Amniotic epithelial cell (primary cell): ENCODE measurements at regions not wholly inside any gene's neighbourhood (a gene's known extent, or its start where the extent isn't known, plus 50 kb on each side); places are given as distances from the start of the nearest gene placed in this dataset.
A peak's percentile ranks its signal among the peaks of the same experiment; 100 is the strongest.
"Not testable (repeated sequence)": the region's sequence is repeated elsewhere in the genome, so short reads cannot be mapped to it uniquely, and the experiment has no call there.

Experiments
- DNase-seq: peaks from one replicate; pipeline ENCODE4 v3.0.0-alpha.2; 2010; ENCODE audit warnings: low read depth

DNA sequence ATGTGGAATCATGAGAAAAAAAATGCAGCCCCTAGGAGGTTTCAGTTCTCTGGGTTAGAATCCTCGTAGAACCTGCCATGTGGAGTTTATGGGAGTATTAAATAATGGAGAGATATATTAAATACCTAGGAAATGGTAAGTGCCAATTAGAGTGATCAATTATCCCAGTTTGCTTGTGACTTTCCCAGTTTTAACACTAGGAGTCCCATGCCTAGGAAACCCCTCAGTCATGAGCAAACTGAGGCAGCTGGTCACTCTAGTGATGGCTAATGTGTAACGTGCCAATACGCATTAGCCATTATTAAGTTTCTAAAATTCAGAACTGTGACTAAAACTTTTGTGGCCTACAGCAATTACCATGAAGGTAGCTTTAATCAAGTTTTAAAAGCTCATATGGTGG, 720.6 kb downstream of the TAF11L14 start:
- DNase-seq = no peak

DNA sequence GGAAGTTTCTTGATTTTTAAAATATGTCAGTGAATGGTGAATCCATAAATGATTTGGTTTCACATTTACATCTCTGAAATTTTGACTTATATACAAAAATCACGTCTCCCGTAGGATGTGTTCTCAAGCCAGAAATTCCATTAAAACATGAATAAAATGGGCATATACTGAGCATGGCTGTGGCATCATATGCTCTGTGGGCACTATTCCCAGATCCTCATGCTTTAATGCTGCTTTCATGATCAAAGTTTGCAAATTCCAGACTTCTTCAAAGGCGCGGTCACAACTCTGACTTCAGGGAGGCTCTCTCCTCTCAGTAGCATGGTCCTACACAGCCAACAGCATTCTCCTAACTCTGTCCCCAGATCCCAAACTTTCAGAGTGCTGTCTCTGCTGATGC, 723.2 kb downstream of the TAF11L14 start:
- no peak for DNase-seq

DNA sequence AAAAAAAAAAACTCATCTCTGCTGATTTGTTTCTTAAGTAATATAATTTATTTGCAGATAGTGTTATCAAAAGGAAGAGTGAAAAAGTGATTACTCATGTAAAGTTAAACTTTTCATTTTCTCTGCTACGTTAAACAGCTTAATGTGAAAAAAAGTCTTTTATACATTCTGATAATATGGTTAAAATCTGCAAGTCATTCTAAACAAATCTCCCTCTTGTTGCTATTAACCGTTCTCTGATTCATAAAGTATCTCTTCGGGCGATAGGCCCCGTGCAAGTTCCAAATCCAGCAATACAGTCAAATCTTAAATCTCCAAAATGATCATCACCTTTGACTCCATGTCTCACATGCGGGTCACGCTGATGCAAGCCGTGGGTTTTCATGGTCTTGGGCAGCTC, 732.0 kb downstream of the TAF11L14 start:
- no peak for DNase-seq

DNA sequence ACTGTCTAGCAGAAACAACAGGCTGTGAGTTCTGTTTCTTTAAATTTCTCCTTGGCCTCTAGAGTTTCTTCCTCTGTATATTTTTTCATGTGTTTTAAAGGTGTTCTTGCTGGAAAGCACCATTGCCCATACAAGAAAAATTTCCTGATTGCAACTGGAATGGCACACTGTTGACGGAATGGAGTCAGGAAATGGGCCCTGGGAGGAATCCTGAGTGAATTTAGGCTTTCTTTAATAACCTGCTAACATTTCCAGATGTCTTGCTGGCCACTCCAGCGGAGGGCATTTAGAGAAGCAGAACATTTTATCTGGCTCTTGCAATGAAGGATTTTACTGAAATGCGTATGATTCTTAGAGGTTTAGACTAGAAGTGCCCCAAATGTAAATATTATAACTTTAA, 736.3 kb downstream of the TAF11L14 start:
- no peak for DNase-seq

- DNase-seq = no peak
Measured at GRCh38 chr5:18375641-18376040, 741.4 kb downstream of the TAF11L14 start.

DNA sequence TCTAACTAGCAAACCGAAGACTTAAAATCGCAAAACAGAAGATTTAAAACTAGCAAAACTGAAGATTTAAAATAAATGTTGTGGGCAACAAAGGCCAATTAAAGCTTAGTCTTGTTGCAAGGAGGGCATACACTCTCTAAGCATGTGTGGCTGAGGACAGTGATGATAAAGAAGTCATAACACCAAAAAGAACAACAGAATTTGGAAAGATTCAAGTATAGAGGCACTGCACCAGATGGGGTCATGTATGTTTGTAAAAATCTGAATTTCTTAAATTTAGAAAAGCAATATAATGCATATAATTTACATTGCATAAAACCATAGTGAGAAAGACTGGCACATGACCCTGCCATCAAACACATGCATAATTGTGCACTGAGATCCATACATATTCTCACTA, 743.8 kb downstream of the TAF11L14 start:
- DNase-seq = no peak

GRCh38 chr5:18379189-18379588, 744.9 kb downstream of the TAF11L14 start:
- DNase-seq = no peak

GRCh38 chr5:18380729-18381362, 746.6 kb downstream of the TAF11L14 start:
- no peak for DNase-seq

GRCh38 chr5:18393565-18394442, 759.5 kb downstream of the TAF11L14 start:
- DNase-seq = peak; percentile 57

DNA sequence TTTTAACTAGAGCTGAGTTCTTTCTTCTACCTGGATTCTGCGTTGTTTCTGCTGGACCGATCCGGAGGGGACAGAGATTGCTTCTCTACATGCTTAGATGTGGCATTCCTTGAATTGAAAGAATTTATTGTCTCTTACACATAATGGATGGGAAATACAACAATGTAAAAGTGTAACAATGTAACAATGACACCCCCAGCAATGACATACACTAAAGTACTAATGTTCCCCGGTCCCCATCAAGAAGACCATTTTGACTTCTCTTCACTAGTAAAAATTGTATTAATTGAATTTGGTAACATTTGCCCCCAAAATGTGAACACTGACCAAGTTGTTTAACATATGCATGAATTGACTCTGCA, 760.2 kb downstream of the TAF11L14 start:
- no peak for DNase-seq

DNA sequence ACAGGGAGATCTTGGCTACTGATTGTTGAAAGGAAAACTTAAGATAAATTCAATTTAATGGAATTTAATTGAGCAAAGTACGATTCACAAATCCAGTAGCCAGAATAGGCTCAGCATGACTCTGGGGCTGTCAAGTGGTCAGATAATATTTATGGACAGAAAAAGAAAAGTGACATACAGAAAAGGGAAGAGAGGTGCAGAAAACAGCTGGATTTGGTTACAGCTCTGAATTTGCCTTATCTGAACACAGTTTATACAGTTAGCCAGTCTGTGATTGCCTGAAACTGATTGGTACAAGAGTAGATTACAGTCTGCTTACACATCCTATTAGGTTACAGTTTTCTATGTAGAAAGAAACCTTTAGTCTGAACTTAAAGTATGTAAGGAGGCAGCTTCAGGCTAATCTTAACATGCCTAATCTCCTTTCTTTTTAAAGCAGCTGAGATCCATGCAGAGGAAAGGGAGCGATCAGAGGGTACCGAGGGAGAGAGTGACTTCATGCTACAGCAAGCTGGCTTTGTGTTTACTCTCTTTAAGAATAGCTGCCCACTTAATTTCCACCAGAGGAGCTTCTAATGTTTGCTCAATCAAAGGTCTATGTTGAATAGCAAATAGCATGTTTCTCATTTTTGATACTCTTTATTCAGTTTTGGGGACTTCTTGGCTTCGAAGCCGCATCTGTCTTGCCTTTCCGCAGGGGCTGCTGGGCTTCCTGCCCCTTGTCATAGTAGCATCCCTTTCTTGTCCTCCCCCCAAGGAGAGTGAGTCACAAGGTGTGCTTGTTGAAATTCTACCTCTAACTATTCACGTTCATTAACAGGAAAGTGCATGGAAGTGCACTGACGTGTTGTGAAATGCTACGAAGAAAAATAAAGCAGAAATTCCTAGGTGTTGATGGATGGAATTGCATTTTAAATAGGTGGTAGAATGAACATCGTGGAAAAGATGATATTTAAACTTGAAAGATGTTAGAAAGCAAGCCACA, 761.2 kb downstream of the TAF11L14 start:
- no peak for DNase-seq

DNA sequence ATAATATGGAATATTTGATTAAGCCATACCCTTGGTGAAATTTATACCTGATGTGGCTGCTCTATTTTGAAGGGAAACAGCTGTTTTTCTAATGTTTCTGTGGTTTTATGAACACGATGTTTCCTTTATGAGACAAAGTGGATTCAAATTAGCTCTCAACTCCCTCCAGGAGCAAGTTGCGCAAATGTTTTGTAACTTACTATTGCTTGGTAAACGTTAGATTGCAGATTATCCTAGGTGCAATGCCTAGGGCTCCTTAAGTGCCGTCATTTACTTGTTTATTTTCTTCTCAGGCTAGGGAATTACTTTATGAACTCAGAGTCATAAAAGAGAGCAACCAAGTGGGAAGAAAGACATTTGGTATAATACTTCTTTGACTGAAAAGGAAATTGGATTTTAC, 763.1 kb downstream of the TAF11L14 start:
- DNase-seq = no peak

GRCh38 chr5:18397891-18398290, 763.6 kb downstream of the TAF11L14 start:
- DNase-seq = no peak

DNA sequence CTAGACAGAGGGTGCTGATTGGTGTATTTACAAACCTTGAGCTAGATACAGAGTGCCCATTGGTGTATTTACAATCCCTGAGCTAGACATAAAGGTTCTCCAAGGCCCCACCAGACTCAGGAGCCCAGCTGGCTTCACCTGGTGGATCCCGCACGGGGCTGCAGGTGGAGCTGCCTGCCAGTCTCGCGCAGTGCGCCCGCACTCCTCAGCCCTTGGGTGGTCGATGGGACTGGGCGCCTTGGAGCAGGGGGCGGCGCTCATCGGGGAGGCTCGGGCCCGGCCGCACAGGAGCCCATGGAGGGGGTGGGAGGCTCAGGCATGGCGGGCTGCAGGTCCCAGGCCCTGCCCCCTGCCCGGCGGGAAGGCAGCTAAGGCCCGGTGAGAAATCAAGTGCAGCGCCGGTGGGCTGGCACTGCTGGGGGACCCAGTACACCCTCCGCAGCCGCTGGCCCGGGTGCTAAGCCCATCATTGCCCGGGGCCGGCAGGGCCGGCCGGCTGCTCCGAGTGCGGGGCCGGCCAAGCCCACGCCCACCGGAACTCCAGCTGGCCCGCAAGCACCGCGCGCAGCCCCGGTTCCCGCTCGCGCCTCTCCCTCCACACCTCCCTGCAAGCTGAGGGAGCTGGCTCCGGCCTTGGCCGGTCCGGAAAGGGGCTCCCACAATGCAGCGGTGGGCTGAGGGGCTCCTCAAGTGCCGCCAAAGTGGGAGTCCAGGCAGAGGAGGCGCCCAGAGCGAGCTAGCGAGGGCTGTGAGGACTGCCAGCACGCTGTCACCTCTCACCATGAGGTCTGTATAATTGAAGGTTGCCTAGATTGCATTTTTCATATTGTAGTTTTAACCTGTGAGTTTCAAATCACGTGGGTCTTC, 765.4 kb downstream of the TAF11L14 start:
- DNase-seq = not testable (repeated sequence)

DNA sequence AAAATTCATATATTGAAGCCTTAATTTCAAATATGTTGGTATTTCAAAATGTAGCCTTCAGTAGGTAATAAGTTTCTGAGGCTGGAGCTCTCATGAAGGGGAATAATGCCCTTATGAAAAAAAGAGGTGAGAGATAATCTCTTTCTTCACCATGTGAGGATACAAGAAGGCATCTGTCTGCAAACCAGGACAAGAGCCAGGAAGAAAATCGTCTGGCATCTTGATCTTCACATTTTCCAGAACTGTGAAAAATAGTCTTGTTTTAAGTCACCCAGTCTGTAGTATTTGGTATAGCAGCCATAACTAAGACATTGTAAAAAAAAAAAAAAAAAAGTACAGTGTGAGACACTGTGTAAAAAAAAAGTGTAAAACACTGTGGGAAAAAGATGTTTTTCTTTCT, 768.9 kb downstream of the TAF11L14 start:
- DNase-seq = no peak

GRCh38 chr5:18403941-18404438, 769.7 kb downstream of the TAF11L14 start:
- DNase-seq = no peak

- no peak for DNase-seq
Measured at GRCh38 chr5:18420711-18421110, 786.5 kb downstream of the TAF11L14 start.

GRCh38 chr5:18433336-18433735, 799.1 kb downstream of the TAF11L14 start:
- no peak for DNase-seq

- DNase-seq = no peak
Measured at GRCh38 chr5:18438126-18438525, 803.9 kb downstream of the TAF11L14 start.

DNA sequence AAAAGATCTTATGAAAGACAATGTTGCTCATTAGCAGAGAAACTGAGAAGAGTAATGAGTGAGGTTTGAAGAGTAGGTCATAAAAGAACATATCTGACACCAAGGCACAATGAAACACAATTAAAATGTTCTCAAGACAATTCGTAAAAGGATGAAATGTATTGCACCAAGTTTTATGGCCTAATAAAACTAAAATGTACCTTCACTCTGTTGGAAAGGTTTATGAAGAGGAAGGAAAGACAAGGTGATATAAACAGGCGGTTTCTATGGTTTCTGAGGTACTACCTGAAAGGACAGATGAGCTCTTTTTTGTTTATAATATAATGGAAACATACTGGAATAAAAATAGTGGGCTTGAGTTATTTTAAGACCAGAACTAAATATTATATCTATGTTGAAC, 821.3 kb downstream of the TAF11L14 start:
- no peak for DNase-seq

DNA sequence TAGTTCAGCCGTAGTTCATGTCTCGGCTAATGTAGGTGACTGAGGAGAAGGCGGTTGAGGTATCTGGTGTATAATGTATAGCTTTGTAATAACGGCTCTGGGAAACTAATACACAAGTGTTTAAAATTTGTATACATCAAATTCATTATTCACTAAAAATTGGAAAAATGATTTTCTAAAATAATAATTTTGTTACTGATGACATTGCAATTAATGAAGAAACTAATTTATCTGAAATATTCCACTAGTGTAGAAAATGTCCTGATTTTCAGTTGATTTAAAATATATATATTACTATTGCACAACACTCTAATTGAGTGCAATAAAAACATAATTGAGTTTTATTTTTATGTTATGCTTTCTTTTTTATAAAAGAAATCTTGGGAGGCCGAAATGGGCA, 823.0 kb downstream of the TAF11L14 start:
- DNase-seq = no peak
